PC-3 (cell line): ENCODE measurements at regions not wholly inside any gene's neighbourhood (a gene's known extent, or its start where the extent isn't known, plus 50 kb on each side); places are given as distances from the start of the nearest gene placed in this dataset.
A peak's percentile ranks its signal among the peaks of the same experiment; 100 is the strongest.

ENCODE experiments used
- ATAC-seq: fragments of 200-7000 bp; cut with Tn5 transposase; 2 replicates; pipeline ENCODE4 v1.9.1; 2020; ENCODE audit warnings: mild to moderate bottlenecking, moderate library complexity
- BruUV-seq: library from RNA; stranded (reverse); fragments of 400-500 nt; replicated peaks from 2 replicates; lab custom pipeline; 2021; lab: Mats Ljungman, UMichigan
- CTCF ChIA-PET: fragments of 300-600 bp; sonication (Branson Sonifier 250); formaldehyde crosslinking; loops from one replicate; lab custom pipeline; 2022; ENCODE audit warnings: antibody characterized with exemption; lab: Charles Lee
- POLR2A ChIA-PET: fragments of 300-600 bp; sonication (Branson Sonifier 250); formaldehyde crosslinking; loops from one replicate; lab custom pipeline; 2022; ENCODE audit warnings: antibody characterized with exemption; ENCODE audit not compliant: unreplicated experiment; lab: Charles Lee
- DNase-seq: peaks from one replicate; pipeline ENCODE4 v3.0.0-alpha.2; 2015
- H2AFZ ChIP-seq: fragments of 300-600 bp; sonication (generic); 2 replicates; pipeline ENCODE4 v1.6.0; 2016; ENCODE audit warnings: antibody characterized with exemption, low read length
- H3F3A ChIP-seq: fragments of 300-600 bp; sonication (generic); one replicate; pipeline ENCODE4 v1.6.0; 2017; ENCODE audit warnings: antibody characterized with exemption, low read length, control low read depth, mild to moderate bottlenecking; ENCODE audit not compliant: unreplicated experiment
- H3K27ac ChIP-seq: fragments of 300-600 bp; sonication (generic); 2 replicates; pipeline ENCODE4 v1.5.1; 2016; ENCODE audit warnings: mild to moderate bottlenecking, low read length
- H3K27me3 ChIP-seq: fragments of 300-600 bp; sonication (generic); 2 replicates; pipeline ENCODE4 v1.6.1; 2016; ENCODE audit warnings: low read length, mixed read lengths
- H3K36me3 ChIP-seq: fragments of 300-600 bp; sonication (generic); 2 replicates; pipeline ENCODE4 v1.6.1; 2016; ENCODE audit warnings: low read depth, mixed run types, low read length, mixed read lengths
- H3K4me1 ChIP-seq: fragments of 300-600 bp; sonication (generic); 2 replicates; pipeline ENCODE4 v1.5.1; 2016; ENCODE audit warnings: low read length; ENCODE audit not compliant: insufficient read depth
- H3K4me2 ChIP-seq: fragments of 300-600 bp; sonication (generic); 2 replicates; pipeline ENCODE4 v1.6.0; 2016; ENCODE audit warnings: low read length
- H3K4me3 ChIP-seq: fragments of 300-600 bp; sonication (generic); 2 replicates; pipeline ENCODE4 v1.5.1; 2016; ENCODE audit warnings: mild to moderate bottlenecking, low read length, mixed read lengths
- H3K79me2 ChIP-seq: fragments of 300-600 bp; sonication (generic); 2 replicates; pipeline ENCODE4 v1.6.1; 2017; ENCODE audit warnings: low read length, mixed read lengths
- H3K9ac ChIP-seq: fragments of 300-600 bp; sonication (generic); 2 replicates; pipeline ENCODE4 v1.6.0; 2016; ENCODE audit warnings: mild to moderate bottlenecking, low read length
- H3K9me2 ChIP-seq: fragments of 300-600 bp; sonication (generic); replicated peaks from 2 replicates; pipeline ENCODE4 v1.6.1; 2016; ENCODE audit warnings: mixed run types, low read length, mixed read lengths
- H3K9me3 ChIP-seq: fragments of 300-600 bp; sonication (generic); 2 replicates; pipeline ENCODE4 v1.6.1; 2016; ENCODE audit warnings: low read length, mixed read lengths
- H4K20me1 ChIP-seq: fragments of 300-600 bp; sonication (generic); 2 replicates; pipeline ENCODE4 v1.6.1; 2016; ENCODE audit warnings: low read length, mixed read lengths
- EZH2 ChIP-seq: fragments of 300-600 bp; sonication (generic); IDR thresholded peaks from one replicate; pipeline ENCODE4 v1.6.1; 2017; ENCODE audit warnings: antibody characterized with exemption, mild to moderate bottlenecking, low read length; ENCODE audit not compliant: unreplicated experiment
- EZH2phosphoT487 ChIP-seq: fragments of 300-600 bp; sonication (generic); IDR thresholded peaks from 2 replicates; pipeline ENCODE4 v1.6.1; 2018; ENCODE audit warnings: mild to moderate bottlenecking, antibody characterized with exemption, low read length, borderline replicate concordance
- intact Hi-C: fragments of 100-400 bp; cut with micrococcal nuclease; formaldehyde crosslinking; loops from 2 replicates; pipeline ENCODE4 v1.9.0; 2023
- TF ChIP-seq, protein P1 (sequence below): fragments of 300-600 bp; sonication (generic); conservative IDR thresholded peaks from 2 replicates; pipeline ENCODE4 v1.5.1; 2017; ENCODE audit warnings: antibody characterized with exemption, low read depth, mild to moderate bottlenecking, low read length

DNA sequence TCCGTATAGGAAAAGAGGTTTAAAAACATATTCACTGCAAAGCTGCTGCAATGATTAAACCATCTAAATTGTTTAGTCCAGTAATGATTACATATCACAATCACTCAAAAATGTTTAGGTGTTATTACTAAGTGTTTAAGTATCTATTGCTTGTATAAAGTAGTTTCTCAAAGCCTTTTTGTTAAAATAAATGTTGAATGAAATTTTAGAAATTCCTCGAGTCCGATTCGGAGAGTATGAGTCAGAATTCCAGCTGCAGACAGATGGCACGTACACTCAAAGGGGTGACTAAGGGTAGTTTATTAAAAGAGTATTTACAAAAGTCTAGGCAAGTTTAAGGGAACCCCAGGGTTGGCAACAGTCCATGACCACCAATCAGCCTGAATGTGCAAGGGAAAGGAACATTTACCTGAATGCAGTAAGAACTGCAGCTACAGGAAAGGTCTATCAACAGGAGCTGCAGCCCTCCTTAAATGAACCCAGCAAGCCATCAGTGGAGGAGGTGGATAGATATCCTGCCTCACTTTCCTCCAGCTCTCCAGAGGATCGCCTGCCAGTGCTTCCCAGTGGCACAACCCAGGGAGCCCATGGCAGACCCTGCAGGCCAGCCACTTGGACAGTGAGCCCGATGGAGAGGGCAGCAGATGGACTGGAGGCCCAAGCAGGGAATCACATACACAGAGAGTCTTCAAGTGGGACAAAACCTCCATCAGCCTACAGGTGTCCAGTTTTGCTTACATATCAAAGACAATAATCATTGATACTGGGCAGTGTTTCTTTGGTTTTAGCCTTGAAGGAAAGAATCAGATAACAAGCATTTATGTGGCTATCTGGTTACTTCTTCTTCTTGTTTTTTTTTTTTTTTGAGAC, 92.1 kb upstream of the SLC44A3 start:
- TF ChIP-seq EZH2phosphoT487 (no peak), EZH2 (no peak)
- TF ChIP-seq, protein P1, sequence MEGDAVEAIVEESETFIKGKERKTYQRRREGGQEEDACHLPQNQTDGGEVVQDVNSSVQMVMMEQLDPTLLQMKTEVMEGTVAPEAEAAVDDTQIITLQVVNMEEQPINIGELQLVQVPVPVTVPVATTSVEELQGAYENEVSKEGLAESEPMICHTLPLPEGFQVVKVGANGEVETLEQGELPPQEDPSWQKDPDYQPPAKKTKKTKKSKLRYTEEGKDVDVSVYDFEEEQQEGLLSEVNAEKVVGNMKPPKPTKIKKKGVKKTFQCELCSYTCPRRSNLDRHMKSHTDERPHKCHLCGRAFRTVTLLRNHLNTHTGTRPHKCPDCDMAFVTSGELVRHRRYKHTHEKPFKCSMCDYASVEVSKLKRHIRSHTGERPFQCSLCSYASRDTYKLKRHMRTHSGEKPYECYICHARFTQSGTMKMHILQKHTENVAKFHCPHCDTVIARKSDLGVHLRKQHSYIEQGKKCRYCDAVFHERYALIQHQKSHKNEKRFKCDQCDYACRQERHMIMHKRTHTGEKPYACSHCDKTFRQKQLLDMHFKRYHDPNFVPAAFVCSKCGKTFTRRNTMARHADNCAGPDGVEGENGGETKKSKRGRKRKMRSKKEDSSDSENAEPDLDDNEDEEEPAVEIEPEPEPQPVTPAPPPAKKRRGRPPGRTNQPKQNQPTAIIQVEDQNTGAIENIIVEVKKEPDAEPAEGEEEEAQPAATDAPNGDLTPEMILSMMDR: no peak
- DNase-seq (peak; percentile 94), ATAC-seq (peak; percentile 82)
- POLR2A ChIA-PET: no interaction called here
- intact Hi-C loops: loop anchor here (2.0 to 5.0 kb wide), 3 partner anchors 21 to 121 kb away; no protein-coding TSS in a partner anchor
- Histone ChIP-seq H3K27me3 (no peaks in the 10 kb centered on the region), H4K20me1 (no peaks in the 10 kb centered on the region), H3K4me3 (peak overlapping the region; percentile 41; the same call in 1 of the 2 replicates), H3K4me2 (peak overlapping the region; percentile 49), H3K27ac (peak overlapping the region; percentile 25; the same call in 1 of the 2 replicates), H3K36me3 (no peaks in the 10 kb centered on the region), H3F3A (no peaks in the 10 kb centered on the region), H3K79me2 (no peaks in the 10 kb centered on the region), H3K9me2 (no peaks in the 10 kb centered on the region), H3K9me3 (no peaks in the 10 kb centered on the region), H3K9ac (no peak overlapping the region), H3K4me1 (peaks cover 30% of the 10 kb centered on the region), H2AFZ (no peak overlapping the region)
- no TSS peak for BruUV-seq
- CTCF ChIA-PET: no interaction called here

DNA sequence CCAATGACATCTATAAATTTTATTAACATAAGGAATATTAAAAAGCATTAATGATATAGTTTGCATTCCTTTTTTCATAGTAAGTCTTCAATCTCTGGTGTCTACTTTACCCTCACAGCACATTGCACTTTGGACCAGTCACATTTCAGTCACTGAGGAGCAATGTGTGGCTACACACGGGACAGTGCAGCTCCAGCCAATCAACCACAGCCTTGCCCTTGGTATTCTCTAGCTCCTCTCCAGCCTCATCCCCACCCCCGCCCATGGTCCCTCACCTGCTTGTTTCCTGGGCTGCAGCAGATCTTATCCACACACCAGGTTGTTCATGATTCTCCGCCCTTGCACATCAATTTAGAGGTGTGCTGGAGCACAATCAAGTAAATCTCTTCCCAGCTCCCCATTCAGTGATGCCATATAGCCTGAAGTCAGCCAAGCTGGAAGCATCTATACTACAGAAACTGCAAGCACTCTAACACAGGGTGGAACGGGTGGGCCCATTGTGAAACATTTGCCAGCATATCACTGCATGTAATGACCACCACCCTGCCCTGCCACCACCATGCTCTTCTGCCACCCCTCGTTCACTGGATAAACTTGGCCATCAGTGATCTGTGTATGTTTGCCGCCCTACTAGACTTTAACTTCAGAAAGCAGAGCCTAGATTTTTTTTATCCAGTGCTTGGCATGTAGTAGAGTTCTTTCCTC, 93.0 kb upstream of the SLC44A3 start:
- H3K36me3 ChIP-seq: no peaks in the 10 kb centered on the region
- H3K9me2 ChIP-seq: no peaks in the 10 kb centered on the region
- no peaks in the 10 kb centered on the region for H3K79me2 ChIP-seq
- ATAC-seq: no peak
- no peak overlapping the region for H3K4me3 ChIP-seq
- no peak for DNase-seq
- H3K27me3 ChIP-seq: no peaks in the 10 kb centered on the region
- H3K4me1 ChIP-seq: peaks cover 30% of the 10 kb centered on the region
- BruUV-seq: no TSS peak
- POLR2A ChIA-PET: no interaction called here
- H3F3A ChIP-seq: no peaks in the 10 kb centered on the region
- no peaks in the 10 kb centered on the region for H4K20me1 ChIP-seq
- CTCF ChIA-PET: no interaction called here
- H2AFZ ChIP-seq: no peak overlapping the region
- H3K27ac ChIP-seq: no peak overlapping the region
- no peak for TF ChIP-seq EZH2
- TF ChIP-seq, protein P1: no peak
- no peak for TF ChIP-seq EZH2phosphoT487
- H3K9me3 ChIP-seq: no peaks in the 10 kb centered on the region
- H3K4me2 ChIP-seq: peak overlapping the region; percentile 49; the same call in 1 of the 2 replicates
- H3K9ac ChIP-seq: no peak overlapping the region
- intact Hi-C loops: loop anchor here (5.0 kb wide), 2 partner anchors 65 to 120 kb away; no protein-coding TSS in a partner anchor
